HEK293 (cell line): ENCODE measurements at regions not wholly inside any gene's neighbourhood (a gene's known extent, or its start where the extent isn't known, plus 50 kb on each side); places are given as distances from the start of the nearest gene placed in this dataset.

Experiments used
- GLIS1 ChIP-seq: fragments of 450-650 bp; formaldehyde crosslinking; IDR thresholded peaks from 2 replicates; pipeline ENCODE4 v1.5.1; 2016; ENCODE audit warnings: missing biosample characterization, missing genetic modification characterization
- KLF10 ChIP-seq: fragments of 450-650 bp; IDR thresholded peaks from 2 replicates; pipeline ENCODE4 v1.5.1; 2018; ENCODE audit warnings: missing biosample characterization, mild to moderate bottlenecking, missing genetic modification characterization
- ZNF366 ChIP-seq: fragments of 450-650 bp; formaldehyde crosslinking; conservative IDR thresholded peaks from 2 replicates; pipeline ENCODE4 v1.5.1; 2016; ENCODE audit warnings: missing biosample characterization, missing genetic modification characterization
- ZNF76 ChIP-seq: fragments of 450-650 bp; formaldehyde crosslinking; IDR thresholded peaks from 2 replicates; pipeline ENCODE4; 2016; ENCODE audit warnings: low read depth, missing biosample characterization, missing genetic modification characterization, borderline replicate concordance
- TF ChIP-seq, protein P1 (sequence below): fragments of 450-650 bp; formaldehyde crosslinking; IDR thresholded peaks from 2 replicates; pipeline ENCODE4 v1.5.1; 2016; ENCODE audit warnings: missing biosample characterization, missing genetic modification characterization
- TF ChIP-seq, protein P2 (sequence below): fragments of 450-650 bp; formaldehyde crosslinking; IDR thresholded peaks from 2 replicates; pipeline ENCODE4 v1.5.1; 2016; ENCODE audit warnings: missing biosample characterization, missing genetic modification characterization

DNA sequence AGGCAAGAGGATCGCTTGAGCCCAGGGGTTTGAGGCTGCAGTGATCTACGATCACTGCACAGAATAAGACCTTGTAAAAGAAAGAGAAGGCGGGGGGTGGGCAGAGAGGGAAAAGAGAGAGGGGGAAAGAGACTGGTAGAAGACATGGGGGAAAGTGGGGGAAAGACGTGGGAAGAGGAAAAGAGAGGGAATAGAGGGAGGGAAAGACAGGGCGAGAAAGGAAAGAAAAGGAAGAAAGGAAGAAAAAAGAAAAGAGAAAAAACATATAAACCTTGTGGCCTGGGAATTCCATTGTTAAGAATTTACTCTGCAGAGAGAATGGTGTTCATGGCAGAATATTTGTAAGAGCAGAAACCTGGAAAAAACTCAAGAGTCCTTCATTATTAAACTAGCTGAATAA is 120.4 kb downstream of the RMI2 start:
- TF ChIP-seq ZNF366 (0 out of 2 replicates have a peak, but pooled peaks have one; percentile 14), ZNF76 (no peak), KLF10 (tag by site-specific recombination) (no peak), GLIS1 (no peak)
- TF ChIP-seq, protein P1, sequence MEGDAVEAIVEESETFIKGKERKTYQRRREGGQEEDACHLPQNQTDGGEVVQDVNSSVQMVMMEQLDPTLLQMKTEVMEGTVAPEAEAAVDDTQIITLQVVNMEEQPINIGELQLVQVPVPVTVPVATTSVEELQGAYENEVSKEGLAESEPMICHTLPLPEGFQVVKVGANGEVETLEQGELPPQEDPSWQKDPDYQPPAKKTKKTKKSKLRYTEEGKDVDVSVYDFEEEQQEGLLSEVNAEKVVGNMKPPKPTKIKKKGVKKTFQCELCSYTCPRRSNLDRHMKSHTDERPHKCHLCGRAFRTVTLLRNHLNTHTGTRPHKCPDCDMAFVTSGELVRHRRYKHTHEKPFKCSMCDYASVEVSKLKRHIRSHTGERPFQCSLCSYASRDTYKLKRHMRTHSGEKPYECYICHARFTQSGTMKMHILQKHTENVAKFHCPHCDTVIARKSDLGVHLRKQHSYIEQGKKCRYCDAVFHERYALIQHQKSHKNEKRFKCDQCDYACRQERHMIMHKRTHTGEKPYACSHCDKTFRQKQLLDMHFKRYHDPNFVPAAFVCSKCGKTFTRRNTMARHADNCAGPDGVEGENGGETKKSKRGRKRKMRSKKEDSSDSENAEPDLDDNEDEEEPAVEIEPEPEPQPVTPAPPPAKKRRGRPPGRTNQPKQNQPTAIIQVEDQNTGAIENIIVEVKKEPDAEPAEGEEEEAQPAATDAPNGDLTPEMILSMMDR (tag by site-specific recombination): no peak
- TF ChIP-seq, protein P2, sequence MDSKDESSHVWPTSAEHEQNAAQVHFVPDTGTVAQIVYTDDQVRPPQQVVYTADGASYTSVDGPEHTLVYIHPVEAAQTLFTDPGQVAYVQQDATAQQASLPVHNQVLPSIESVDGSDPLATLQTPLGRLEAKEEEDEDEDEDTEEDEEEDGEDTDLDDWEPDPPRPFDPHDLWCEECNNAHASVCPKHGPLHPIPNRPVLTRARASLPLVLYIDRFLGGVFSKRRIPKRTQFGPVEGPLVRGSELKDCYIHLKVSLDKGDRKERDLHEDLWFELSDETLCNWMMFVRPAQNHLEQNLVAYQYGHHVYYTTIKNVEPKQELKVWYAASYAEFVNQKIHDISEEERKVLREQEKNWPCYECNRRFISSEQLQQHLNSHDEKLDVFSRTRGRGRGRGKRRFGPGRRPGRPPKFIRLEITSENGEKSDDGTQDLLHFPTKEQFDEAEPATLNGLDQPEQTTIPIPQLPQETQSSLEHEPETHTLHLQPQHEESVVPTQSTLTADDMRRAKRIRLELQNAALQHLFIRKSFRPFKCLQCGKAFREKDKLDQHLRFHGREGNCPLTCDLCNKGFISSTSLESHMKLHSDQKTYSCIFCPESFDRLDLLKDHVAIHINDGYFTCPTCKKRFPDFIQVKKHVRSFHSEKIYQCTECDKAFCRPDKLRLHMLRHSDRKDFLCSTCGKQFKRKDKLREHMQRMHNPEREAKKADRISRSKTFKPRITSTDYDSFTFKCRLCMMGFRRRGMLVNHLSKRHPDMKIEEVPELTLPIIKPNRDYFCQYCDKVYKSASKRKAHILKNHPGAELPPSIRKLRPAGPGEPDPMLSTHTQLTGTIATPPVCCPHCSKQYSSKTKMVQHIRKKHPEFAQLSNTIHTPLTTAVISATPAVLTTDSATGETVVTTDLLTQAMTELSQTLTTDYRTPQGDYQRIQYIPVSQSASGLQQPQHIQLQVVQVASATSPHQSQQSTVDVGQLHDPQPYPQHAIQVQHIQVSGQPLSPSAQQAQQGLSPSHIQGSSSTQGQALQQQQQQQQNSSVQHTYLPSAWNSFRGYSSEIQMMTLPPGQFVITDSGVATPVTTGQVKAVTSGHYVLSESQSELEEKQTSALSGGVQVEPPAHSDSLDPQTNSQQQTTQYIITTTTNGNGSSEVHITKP (tag by site-specific recombination): no peak
